ENCODE measurements at regions not wholly inside any gene's neighbourhood (a gene's known extent, or its start where the extent isn't known, plus 50 kb on each side); places are given as distances from the start of the nearest gene placed in this dataset.
A peak's percentile ranks its signal among the peaks of the same experiment; 100 is the strongest.
"Not testable (repeated sequence)": the region's sequence is repeated elsewhere in the genome, so short reads cannot be mapped to it uniquely, and the experiment has no call there.

DNA sequence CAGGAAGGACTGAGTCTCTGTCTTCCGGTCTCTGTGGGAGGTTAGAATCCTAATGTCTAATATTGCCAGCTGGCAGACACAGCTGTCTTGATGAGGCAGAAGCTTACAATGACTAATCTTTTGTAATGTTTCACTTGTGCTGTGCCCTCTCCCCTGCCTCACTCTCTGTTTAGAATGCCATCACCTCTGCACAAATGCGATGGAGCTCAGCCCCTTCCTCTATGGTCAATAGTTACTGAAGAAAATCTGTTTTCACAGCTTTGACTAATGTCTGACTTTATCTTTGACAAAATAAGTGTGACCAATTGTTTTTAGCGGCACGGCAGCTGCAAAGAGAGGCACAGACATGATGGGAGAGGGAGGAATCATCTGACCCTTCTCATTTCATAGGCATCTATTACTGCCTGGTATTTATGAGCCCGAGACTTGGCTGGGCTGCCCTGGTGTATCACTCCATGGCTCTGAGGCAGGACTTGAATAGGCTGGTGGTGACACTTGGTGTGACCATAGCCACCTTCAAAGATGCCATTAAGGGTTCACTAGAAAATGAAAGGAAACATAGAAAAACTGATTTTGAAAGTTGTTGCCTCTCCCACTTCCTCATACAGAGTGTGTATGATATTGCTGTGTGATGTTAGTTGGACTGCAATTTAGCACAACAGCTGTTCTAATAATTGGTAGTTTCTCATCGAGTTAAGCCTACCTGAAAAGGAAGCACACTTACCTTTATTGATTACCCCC, 163.2 kb upstream of the NBPF11 start:
- no peak for DNase-seq (ENCODE audit: low read depth in 2 of 2)

DNA sequence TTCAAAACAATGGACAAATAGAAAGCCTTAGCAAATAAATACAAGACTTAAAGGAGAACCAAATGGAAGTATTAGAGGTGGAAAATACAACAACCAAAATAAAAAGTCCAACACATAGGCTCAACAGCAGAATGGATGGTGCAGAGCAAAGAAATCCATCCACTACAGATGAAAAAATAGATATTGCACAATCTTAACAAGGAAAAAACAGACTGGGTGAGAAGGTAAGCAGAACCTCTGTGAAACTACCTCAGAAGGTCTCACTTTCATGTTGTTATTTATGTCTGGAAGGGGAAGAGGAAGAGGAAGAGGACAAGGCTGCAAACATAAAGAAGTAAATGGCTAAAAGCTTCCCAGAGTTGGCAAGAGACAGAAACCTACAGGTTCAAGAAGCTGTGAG, 158.7 kb upstream of the NBPF11 start:
- no peak for DNase-seq (ENCODE audit: low read depth in 2 of 2)

DNA sequence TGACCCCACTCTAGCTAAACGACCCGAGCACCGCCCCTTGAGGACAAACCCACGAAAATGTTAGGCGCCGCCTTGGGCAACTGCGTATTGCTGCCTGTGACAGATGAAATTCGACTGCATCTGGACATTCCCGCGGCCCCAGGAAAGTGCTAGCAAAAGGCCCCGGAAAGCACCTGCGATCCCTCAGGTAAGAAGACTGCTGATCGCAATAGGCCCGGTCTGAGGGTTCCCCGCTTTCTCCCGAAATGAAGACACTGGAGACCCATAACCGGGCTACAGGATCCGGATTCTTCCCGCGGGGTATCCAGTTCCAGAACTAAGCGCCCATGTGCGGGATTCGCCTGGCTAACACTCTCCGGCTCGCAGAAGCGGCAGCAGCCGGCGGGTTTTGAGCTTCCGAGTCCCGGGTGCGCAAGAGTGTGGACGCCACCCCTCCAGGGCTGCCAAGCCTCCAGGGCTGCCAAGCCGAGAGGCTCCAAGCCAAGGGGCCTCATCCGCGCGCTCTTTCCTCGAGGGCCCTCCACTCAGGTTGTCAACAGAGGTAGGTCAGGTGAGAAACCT, 157.9 kb upstream of the NBPF11 start:
- DNase-seq (ENCODE audit: low read depth in 2 of 2): no peak

DNA sequence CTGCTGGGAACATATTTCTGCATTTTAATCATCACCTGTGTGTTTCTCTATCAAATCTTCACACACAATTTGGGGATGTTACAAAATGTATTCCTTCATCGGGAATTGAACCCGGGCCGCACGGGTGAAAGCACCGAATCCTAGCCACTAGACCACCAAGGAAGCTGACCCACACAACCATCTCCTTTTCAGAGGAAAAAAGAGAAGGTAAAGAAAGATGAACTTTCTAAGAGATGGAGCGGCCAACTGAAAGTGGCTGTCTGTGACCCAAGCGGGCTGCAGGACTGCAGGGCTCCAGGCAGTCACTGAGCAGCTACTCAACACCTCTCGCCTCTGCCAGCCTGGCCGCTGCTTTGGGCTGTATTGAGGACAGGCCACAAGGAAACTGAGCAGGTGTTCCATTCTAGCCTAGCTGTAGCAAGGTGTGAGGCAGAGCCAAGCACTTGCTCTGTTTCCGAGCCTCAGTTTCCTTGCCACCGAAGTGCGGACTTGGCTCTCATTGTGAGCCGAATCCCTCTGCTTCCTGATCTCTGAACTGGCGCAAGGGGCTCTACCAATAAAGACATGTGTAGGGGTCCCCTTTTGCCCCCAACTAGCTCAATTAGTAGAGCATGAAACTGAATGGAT, 156.9 kb upstream of the NBPF11 start:
- DNase-seq (ENCODE audit: low read depth in 2 of 2): no peak

DNA sequence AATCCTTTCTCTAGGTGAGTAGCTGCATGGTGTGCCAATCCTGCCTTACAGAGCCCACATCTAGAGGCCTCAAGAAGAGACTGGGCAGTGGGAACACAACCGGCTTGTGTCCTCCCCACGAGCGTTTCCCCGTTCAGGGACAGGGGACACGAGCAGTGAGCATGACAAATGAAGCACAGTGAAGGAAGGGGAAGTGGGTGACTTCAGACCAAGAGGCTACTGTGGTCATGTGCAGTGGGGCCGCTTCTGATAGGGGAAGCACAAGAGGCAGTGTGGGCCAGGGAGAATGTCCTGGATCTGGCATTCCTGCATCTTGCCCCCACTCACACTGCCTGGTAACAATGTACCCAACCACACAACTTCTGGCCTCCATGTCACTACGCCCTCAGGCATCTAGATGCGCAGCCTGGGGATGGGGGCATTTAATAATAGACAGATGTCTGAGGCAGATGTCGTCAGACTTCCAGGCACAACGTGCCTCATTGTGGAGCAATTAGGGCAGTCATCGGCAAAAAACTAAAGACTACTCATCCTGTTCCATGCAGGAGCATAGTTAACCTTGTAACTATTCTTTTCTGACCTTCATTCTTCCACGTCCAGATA, 155.6 kb upstream of the NBPF11 start:
- DNase-seq (ENCODE audit: low read depth in 2 of 2): no peak

DNA sequence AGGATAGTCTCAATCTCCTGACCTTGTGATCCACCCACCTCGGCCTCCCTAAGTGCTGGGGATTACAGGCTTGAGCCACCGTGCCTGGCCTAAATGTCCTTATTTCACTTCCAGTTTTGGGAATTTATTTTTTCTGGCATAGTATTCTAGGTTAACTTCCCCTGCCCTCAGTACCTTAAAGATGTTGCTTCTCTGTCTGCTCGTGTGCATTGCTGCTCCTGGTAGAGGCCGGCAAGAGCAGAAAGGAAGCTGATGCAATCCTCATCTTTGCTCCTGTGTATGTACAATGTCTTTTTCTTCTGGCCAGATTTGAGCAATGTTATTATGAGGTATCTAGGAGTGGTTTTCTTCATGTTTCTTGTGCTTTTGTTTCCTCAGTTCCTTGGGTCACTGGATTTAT, 152.9 kb upstream of the NBPF11 start:
- DNase-seq (ENCODE audit: low read depth in 2 of 2): not testable (repeated sequence)

DNA sequence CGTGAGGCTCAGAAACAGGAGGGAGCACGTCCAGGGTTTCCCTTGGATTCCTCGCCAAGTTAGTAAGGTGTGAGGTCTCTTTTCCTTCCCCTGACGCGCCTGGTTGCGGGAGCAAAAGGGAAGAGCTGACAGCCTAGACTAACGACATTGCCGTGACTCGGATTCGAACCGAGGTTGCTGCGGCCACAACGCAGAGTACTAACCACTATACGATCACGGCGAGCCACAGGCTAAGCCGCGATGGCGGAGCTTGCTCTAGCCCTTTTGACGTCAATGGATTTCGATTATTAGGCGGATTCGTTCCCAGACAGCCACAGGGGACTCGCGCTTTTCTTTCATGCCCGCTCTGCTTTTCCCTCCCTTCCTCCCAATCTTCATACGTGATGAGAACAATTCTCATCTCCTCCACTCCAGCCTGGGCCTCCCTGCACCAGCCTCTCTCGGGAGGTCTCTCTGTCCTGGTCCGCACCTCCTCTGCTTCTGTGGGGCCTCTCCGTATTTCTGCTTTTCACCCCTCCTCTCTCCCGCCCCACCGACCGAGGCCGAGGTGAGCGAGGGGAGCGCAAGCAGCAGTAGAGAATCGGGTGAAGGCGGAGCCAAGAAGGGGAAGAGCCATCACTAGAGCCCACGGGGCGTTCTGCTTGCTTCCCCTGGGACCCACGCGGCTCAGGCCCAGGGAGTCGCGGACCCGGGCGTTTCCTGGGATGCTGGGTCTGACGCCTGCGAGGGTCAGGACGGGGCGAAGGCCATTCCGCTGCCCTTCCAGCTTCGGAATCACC, 150.7 kb upstream of the NBPF11 start:
- peak; percentile 67 to 76 for DNase-seq (ENCODE audit: low read depth in 2 of 2)

DNA sequence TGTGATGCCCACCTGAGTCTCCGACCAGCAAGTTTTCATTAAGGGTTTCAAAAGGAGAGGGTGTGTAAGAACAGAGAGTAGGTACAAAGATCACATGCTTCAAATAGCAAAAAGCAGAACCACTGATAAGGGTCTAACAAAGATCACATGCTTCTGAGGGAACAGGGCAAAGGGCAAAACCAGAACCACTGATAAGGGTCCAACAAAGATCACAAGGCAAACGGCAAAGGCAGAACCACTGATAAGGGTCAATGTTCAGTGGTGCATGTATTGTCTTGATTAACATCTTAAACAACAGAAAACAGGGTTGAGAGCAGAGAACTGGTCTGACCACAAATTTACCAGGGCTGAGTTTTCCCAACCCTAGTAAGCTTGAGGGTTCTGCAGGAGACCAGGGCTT, 145.8 kb upstream of the NBPF11 start:
- not testable (repeated sequence) for DNase-seq (ENCODE audit: low read depth in 2 of 2)

DNA sequence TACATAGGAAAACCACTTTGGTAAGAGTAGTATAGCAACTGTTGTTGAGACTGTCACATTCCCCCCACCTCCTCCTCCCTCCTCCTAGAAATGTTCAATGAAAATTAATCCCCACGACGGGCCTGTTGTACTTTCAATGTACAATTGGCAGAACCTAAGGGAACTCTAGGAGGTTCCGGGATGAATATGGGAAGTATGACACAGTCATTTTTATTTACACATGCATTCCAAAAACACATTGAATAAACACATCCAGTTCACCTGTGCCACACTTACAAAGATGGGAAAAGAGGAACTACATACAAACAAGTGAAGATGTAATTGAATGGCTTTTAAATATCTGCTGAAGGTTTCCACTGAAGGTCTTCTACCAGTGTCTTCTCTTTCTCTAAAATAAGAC, 144.4 kb upstream of the NBPF11 start:
- no peak for DNase-seq (ENCODE audit: low read depth in 2 of 2)

DNA sequence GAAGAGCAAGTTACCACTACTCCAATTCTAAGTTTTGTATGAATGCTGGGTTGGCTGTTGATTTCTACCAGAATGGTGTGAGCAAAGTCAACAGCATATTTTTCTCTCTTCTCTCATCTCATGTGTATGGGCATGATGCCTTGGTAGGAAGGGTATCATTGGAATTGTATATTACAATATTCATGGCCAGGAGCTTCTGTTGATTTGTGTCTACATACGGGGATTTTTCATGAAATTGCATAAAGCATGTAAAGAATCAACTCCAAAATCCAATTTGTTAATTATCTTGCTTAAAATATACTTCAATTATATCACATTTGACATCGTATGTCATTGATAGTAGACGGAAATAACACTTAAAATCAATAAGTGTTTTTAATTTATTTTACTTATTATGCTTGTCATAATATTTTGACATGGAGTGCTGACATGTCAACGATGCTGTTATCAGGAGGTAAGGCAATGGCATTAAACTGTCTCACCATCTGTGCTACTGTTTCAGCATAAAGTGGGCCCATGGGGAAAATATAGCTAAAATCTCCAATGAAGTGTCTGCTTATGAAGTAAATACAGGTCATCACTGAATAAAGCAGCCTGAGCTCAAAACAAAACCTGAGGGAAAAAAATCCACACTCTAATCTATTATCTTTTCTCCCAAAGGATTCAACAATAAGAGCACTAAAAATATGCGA, 142.2 kb upstream of the NBPF11 start:
- DNase-seq (ENCODE audit: low read depth in 2 of 2): no peak

DNA sequence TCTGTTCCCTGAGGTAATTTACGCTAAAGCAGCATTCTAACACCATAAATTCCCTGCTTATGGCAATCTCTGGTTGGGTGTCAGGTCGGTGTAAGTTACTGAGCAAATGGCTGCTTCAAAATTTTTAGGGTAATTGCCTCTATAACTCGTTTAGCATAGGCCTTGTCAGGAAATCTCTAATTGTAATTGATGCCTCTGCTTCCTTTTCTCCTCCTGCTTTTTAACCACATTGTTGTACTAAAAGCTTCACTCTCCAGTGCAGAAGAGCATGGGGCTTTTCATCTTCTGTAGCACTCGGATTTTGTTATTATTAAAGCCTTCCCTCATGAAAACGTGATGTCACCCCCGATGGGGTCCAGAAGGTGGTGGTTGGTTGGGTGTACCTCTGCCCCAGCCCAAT, 141.6 kb upstream of the NBPF11 start:
- DNase-seq (ENCODE audit: low read depth in 2 of 2): no peak

DNA sequence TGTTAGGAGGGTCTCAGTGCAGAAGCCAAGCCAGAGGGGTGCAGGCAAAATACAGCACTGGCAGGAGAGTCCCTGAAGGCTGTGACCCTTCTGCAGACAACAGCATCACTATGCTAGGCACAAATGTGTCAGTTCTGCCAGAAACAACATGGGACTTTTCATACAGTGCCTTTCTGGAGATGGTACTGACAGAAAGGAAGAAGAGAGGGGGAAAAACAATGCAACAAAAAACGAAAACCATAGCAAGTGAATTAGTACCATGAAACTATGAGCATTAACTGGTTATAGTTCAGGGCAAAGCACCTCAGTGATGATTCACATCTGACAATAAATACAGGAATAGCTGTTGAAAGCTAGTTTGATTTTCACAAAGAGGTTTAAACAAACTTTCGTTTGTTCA, 140.8 kb upstream of the NBPF11 start:
- no peak for DNase-seq (ENCODE audit: low read depth in 2 of 2)

DNA sequence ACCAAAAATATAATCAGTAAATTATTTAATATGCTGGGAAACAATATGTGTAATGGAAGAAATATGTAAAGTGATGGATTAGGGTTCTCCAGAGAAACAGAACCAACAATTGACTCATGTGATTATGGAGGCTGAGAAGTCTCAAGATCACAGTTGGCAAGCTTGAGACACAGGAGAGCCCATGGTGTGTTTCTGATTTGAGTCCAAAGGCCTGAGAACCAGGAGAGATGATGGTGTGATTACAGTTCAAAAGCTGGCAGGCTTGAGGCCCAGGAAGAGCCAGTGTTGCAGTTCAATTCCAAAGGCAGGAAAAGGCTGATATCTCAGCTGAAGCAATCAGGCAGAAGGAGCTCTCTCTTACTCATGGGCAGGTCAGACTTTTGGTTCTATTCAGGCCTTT, 138.8 kb upstream of the NBPF11 start:
- no peak for DNase-seq (ENCODE audit: low read depth in 2 of 2)

DNA sequence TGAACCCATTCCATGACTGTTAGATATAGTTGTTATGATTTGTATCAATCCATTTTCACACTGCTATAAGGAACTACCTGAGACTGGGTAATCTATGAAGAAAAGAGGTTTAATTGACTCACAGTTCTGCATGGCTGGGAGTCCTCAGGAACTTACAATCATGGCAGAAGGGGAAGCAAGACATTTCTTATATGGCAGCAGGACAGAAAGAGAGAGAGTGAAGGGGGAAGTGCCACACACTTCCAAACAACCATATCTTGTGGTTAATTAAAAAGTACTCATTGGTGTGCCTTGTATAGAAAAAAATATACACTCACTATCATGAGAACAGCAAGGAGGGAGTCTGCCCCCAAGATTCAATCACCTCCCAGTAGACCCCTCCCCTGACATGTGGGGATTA, 137.6 kb upstream of the NBPF11 start:
- DNase-seq (ENCODE audit: low read depth in 2 of 2): no peak

DNA sequence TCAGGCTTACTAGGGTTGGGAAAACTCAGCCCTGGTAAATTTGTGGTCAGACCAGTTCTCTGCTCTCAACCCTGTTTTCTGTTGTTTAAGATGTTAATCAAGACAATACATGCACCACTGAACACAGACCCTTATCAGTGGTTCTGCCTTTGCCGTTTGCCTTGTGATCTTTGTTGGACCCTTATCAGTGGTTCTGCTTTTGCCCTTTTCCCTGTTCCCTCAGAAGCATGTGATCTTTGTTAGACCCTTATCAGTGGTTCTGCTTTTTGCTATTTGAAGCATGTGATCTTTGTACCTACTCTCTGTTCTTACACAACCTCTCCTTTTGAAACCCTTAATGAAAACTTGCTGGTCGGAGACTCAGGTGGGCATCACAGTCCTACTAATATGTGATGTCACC, 133.9 kb upstream of the NBPF11 start:
- not testable (repeated sequence) for DNase-seq (ENCODE audit: low read depth in 2 of 2)

DNA sequence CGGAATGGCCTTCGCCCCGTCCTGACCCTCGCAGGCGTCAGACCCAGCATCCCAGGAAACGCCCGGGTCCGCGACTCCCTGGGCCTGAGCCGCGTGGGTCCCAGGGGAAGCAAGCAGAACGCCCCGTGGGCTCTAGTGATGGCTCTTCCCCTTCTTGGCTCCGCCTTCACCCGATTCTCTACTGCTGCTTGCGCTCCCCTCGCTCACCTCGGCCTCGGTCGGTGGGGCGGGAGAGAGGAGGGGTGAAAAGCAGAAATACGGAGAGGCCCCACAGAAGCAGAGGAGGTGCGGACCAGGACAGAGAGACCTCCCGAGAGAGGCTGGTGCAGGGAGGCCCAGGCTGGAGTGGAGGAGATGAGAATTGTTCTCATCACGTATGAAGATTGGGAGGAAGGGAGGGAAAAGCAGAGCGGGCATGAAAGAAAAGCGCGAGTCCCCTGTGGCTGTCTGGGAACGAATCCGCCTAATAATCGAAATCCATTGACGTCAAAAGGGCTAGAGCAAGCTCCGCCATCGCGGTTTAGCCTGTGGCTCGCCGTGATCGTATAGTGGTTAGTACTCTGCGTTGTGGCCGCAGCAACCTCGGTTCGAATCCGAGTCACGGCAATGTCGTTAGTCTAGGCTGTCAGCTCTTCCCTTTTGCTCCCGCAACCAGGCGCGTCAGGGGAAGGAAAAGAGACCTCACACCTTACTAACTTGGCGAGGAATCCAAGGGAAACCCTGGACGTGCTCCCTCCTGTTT, 128.9 kb upstream of the NBPF11 start:
- not testable (repeated sequence) for DNase-seq (ENCODE audit: low read depth in 2 of 2)

DNA sequence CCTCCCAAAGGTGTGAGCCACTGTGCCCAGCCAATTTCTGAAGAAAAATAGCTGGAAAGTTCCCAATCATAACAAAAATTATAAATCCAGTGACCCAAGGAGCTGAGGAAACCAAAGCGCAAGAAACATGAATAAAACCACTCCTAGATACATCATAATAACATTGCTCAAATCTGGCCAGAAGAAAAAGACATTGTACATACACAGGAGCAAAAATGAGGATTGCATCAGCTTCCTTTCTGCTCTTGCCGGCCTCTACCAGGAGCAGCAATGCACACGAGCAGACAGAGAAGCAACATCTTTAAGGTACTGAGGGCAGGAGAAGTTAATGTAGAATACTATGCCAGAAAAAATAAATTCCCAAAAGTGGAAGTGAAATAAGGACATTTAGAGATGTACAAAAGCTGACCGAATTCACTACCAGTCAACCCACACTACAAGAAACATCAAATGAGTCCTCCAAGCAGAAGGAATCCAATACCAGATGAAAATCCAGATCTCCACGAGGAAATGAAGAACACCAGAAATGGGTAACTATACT, 127.0 kb upstream of the NBPF11 start:
- DNase-seq (ENCODE audit: low read depth in 2 of 2): not testable (repeated sequence)

DNA sequence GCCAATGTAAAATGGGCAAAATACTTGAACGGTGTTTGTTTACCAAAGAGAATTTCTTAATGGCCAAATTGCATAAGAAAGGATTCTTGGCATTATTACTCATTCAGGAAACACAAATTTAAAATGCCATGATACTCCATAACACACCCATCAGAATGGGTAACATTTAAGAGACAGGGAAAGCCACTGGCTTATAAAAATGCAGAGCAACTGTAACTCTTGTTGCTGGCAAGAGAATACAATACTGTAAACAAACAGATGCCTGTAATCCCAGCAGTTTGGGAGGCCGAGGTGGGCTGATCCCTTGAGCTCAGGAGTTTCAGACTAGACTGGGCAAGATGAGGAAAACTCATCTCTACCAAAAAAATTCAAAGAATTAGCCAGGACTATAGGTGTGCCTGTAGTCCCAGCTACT, 125.8 kb upstream of the NBPF11 start:
- DNase-seq (ENCODE audit: low read depth in 2 of 2): not testable (repeated sequence)

DNA sequence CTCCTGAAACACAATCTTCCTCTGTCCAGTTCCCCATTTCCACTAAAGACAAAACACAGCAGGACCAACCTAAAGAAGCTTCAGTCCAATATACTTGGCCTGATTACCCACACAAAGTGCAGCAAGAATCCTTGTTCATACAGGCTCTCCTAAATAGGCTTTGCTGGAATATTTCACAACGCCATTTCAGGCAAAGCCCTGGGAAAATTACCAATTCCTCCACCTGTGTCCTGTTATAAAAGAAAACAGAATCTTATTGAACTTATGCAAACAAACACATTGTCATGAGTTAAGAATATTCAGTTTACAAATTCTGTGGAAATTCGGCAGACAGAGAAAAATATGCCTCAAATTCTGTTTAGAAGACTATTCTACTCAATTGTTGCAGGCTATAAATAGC, 115.0 kb upstream of the NBPF11 start:
- DNase-seq (ENCODE audit: low read depth in 2 of 2): not testable (repeated sequence)

Data from stimulated activated CD4-positive, alpha-beta T cell treated with anti-CD3 and anti-CD28 coated beads, Interleukin-4, amount 100 ng/mL, for 48 hours (primary cell).